Uterus (tissue), 2 donors: ENCODE measurements at regions not wholly inside any gene's neighbourhood (a gene's known extent, or its start where the extent isn't known, plus 50 kb on each side); places are given as distances from the start of the nearest gene placed in this dataset.

ENCODE experiments used
- POLR2A ChIP-seq, 2 donors: fragments of 450-650 bp; IDR thresholded peaks; one replicate each; pipeline ENCODE4 v1.6.1; 2016; ENCODE audit warnings: antibody characterized with exemption in 2 of 2, mild to moderate bottlenecking in 1 of 2, moderate library complexity in 1 of 2
- TF ChIP-seq, protein P1 (sequence below), 4 experiments: fragments of 200-600 bp in 2 of 4; fragments of 450-650 bp in 2 of 4; sonication (generic) in 2 of 4; IDR thresholded peaks; one replicate each; pipeline ENCODE4 v1.5.1; 2016 to 2019; ENCODE audit warnings: antibody characterized with exemption in 4 of 4, mild to moderate bottlenecking in 2 of 4, moderate library complexity in 1 of 4

DNA sequence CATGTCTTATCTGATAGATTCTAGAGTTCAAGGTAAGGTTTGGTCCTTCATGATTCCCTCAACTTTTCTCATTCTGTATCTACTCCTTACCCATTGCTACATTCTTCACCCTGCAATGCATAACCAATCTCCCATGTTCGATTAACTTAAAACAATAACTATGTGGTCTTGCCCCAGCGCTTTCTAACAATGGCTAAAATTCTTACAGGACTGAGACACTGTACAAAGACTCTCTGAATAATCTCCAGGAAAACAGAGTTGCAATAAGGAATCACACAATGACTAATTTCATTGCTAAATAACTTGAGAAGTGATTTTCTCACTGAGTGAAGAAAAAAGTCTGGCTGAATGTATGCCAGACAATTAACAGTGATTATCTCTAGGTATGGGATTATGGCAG is 69.6 kb upstream of the FAM174B start:
- TF ChIP-seq, protein P1, sequence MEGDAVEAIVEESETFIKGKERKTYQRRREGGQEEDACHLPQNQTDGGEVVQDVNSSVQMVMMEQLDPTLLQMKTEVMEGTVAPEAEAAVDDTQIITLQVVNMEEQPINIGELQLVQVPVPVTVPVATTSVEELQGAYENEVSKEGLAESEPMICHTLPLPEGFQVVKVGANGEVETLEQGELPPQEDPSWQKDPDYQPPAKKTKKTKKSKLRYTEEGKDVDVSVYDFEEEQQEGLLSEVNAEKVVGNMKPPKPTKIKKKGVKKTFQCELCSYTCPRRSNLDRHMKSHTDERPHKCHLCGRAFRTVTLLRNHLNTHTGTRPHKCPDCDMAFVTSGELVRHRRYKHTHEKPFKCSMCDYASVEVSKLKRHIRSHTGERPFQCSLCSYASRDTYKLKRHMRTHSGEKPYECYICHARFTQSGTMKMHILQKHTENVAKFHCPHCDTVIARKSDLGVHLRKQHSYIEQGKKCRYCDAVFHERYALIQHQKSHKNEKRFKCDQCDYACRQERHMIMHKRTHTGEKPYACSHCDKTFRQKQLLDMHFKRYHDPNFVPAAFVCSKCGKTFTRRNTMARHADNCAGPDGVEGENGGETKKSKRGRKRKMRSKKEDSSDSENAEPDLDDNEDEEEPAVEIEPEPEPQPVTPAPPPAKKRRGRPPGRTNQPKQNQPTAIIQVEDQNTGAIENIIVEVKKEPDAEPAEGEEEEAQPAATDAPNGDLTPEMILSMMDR (IDR thresholded peaks at IDR 0.05), result no peak
- no peak for TF ChIP-seq POLR2A (IDR thresholded peaks at IDR 0.05)
